ENCODE measurements at regions not wholly inside any gene's neighbourhood (a gene's known extent, or its start where the extent isn't known, plus 50 kb on each side); places are given as distances from the start of the nearest gene placed in this dataset.

DNA sequence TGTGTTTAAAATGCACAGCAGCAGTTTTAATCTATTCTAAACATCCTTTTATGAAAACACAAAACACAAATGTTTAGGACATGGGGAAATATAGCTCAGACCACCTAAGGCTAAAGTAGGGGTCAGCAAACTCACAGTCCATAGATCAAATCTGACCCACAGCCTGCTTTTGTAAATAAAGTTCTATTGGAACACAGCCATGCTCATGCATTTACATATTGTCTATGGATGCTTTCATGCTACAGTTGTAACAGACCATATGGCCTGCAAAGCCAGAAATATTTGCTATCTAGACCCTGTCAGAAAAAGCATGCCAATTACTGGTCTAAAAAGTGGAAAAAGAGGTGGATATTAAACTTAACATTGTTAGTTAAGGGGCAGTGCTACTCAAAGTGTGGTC, 1105.4 kb upstream of the KLHL29 start:
- no peak for DNase-seq (ENCODE audit: low read depth)
- TF ChIP-seq, protein P1, sequence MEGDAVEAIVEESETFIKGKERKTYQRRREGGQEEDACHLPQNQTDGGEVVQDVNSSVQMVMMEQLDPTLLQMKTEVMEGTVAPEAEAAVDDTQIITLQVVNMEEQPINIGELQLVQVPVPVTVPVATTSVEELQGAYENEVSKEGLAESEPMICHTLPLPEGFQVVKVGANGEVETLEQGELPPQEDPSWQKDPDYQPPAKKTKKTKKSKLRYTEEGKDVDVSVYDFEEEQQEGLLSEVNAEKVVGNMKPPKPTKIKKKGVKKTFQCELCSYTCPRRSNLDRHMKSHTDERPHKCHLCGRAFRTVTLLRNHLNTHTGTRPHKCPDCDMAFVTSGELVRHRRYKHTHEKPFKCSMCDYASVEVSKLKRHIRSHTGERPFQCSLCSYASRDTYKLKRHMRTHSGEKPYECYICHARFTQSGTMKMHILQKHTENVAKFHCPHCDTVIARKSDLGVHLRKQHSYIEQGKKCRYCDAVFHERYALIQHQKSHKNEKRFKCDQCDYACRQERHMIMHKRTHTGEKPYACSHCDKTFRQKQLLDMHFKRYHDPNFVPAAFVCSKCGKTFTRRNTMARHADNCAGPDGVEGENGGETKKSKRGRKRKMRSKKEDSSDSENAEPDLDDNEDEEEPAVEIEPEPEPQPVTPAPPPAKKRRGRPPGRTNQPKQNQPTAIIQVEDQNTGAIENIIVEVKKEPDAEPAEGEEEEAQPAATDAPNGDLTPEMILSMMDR (IDR thresholded peaks at IDR 0.05; ENCODE audit: control insufficient read depth, extremely low read depth, insufficient read depth): no peak
- no peak overlapping the region for H3K4me3 ChIP-seq (ENCODE audit: low read depth, low read length)

- no peak for DNase-seq (ENCODE audit: low read depth)
- H3K4me3 ChIP-seq (ENCODE audit: low read depth, low read length): no peak overlapping the region
- TF ChIP-seq, protein P1 (IDR thresholded peaks at IDR 0.05; ENCODE audit: control insufficient read depth, extremely low read depth, insufficient read depth): no peak
Observed at GRCh38 chr2:22281033-22281432, 1103.9 kb upstream of the KLHL29 start.

- H3K4me3 ChIP-seq (ENCODE audit: low read depth, low read length): no peak overlapping the region
- DNase-seq (ENCODE audit: low read depth): no peak
- TF ChIP-seq, protein P1 (IDR thresholded peaks at IDR 0.05; ENCODE audit: control insufficient read depth, extremely low read depth, insufficient read depth): no peak
Observed at GRCh38 chr2:22282220-22282619, 1102.8 kb upstream of the KLHL29 start.

DNA sequence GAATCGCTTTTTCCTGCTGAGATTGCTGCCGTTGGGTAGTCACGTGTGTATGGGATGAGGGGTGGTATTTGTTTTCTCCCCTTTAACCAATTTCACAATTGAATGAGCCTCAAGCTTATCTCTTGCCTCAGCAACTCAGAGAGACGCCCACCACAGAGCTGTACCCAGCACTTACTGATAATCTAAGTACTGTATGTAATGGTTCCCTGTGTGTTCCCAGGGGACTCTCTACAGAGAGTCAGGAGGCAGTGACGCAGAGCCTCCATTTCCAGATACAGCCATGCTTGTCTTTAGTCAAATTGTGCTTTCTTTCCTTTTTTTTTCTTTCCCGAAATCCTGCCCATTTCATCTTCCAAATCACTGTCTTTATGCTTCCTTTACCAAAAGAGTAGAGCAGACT, 1102.1 kb upstream of the KLHL29 start:
- DNase-seq (ENCODE audit: low read depth): no peak
- TF ChIP-seq, protein P1 (IDR thresholded peaks at IDR 0.05; ENCODE audit: control insufficient read depth, extremely low read depth, insufficient read depth): no peak
- H3K4me3 ChIP-seq (ENCODE audit: low read depth, low read length): no peak overlapping the region

GRCh38 chr2:22283436-22283835, 1101.5 kb upstream of the KLHL29 start:
- TF ChIP-seq, protein P1 (IDR thresholded peaks at IDR 0.05; ENCODE audit: control insufficient read depth, extremely low read depth, insufficient read depth): no peak
- H3K4me3 ChIP-seq (ENCODE audit: low read depth, low read length): no peak overlapping the region
- DNase-seq (ENCODE audit: low read depth): no peak

GRCh38 chr2:22290302-22290701, 1094.7 kb upstream of the KLHL29 start:
- TF ChIP-seq, protein P1 (IDR thresholded peaks at IDR 0.05; ENCODE audit: control insufficient read depth, extremely low read depth, insufficient read depth): no peak
- no peak overlapping the region for H3K4me3 ChIP-seq (ENCODE audit: low read depth, low read length)
- DNase-seq (ENCODE audit: low read depth): no peak

GRCh38 chr2:22290909-22291473, 1094.0 kb upstream of the KLHL29 start:
- DNase-seq (ENCODE audit: low read depth): no peak
- no peak overlapping the region for H3K4me3 ChIP-seq (ENCODE audit: low read depth, low read length)
- TF ChIP-seq, protein P1 (IDR thresholded peaks at IDR 0.05; ENCODE audit: control insufficient read depth, extremely low read depth, insufficient read depth): no peak

Measured in LNCaP clone FGC (cell line).